HG03457 (cell line): ENCODE measurements at regions not wholly inside any gene's neighbourhood (a gene's known extent, or its start where the extent isn't known, plus 50 kb on each side); places are given as distances from the start of the nearest gene placed in this dataset.

Source experiments
- ATAC-seq: cut with Tn5 transposase; IDR thresholded peaks from one replicate; pipeline ENCODE4 v1.9.1; 2021; ENCODE audit warnings: moderate number of reproducible peaks; ENCODE audit not compliant: unreplicated experiment

GRCh38 chr4:42328978-42329377, 68.3 kb upstream of the SHISA3 start:
- no peak for ATAC-seq

- ATAC-seq = no peak
These were observed 67.9 kb upstream of the SHISA3 start for GRCh38 chr4:42329421-42329820.

GRCh38 chr4:42330002-42330592, 67.2 kb upstream of the SHISA3 start:
- no peak for ATAC-seq

- ATAC-seq = no peak
These were observed 66.2 kb upstream of the SHISA3 start for GRCh38 chr4:42331040-42331439.

- no peak for ATAC-seq
These were observed 65.3 kb upstream of the SHISA3 start for GRCh38 chr4:42331914-42332368.

GRCh38 chr4:42339935-42340406, 57.3 kb upstream of the SHISA3 start:
- no peak for ATAC-seq

- no peak for ATAC-seq
These were observed 55.7 kb upstream of the SHISA3 start for GRCh38 chr4:42341518-42342026.

- no peak for ATAC-seq
These were observed 54.8 kb upstream of the SHISA3 start for GRCh38 chr4:42342459-42342858.

GRCh38 chr4:42344309-42344708, 53.0 kb upstream of the SHISA3 start:
- no peak for ATAC-seq

GRCh38 chr4:42344749-42345148, 52.5 kb upstream of the SHISA3 start:
- no peak for ATAC-seq

GRCh38 chr4:42345962-42346544, 51.2 kb upstream of the SHISA3 start:
- ATAC-seq = no peak

- ATAC-seq = no peak
These were observed 50.2 kb upstream of the SHISA3 start for GRCh38 chr4:42347076-42347475.
